Pons (tissue), 1 donor: ENCODE measurements at regions not wholly inside any gene's neighbourhood (a gene's known extent, or its start where the extent isn't known, plus 50 kb on each side); places are given as distances from the start of the nearest gene placed in this dataset.

Experiments used
- DNase-seq: peaks from one replicate; pipeline ENCODE4 v3.0.0-alpha.2; 2016; ENCODE audit warnings: low spot score

GRCh38 chrX:30950391-30950790, 61.3 kb upstream of the TAB3 start:
- DNase-seq: no peak

GRCh38 chrX:30949554-30949953, 60.5 kb upstream of the TAB3 start:
- DNase-seq: no peak

GRCh38 chrX:30948626-30949025, 59.6 kb upstream of the TAB3 start:
- DNase-seq: no peak

GRCh38 chrX:30948051-30948450, 59.0 kb upstream of the TAB3 start:
- no peak for DNase-seq

DNA sequence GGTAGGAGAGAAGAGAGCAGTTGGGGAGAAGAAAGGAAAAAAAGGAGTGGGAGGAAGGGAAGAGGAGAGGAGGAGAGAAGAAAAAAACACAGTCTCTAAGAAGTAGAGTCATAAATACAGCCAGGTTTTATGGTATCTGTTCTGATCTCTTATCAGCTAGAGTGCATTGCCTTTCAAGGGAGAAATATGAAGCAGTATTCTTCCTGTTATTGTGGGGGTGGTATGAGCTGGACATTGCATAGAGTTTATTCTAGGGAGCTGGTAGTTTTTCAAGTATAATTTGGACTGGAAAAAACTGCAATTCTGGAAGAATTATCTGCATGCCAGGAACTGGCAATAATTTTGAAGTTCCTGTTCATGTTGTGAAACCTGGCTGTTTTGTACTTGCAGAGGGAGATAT, 54.9 kb upstream of the TAB3 start:
- no peak for DNase-seq

- no peak for DNase-seq
Observed at GRCh38 chrX:30941898-30942297, 52.8 kb upstream of the TAB3 start.

DNA sequence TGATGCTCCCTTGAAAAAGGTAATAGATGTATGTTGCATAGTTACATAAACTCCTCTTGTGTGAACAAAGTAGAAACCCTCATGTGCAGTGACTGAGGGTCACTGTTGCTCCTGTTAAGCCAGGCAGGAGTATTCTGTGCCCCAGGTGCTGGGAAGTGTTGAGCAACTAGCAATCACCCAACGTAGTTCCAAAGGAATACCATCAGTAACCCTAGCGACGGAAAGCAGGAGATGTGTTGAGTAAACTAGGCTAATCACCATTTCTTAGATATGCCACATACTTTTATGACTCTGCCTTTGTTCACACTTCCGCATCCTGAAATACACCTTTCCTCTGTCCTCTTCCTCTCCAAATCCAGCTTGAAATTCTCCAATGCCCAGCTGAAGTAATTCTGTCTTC, 50.9 kb upstream of the TAB3 start:
- DNase-seq: no peak
